K562 (cell line): ENCODE measurements at regions not wholly inside any gene's neighbourhood (a gene's known extent, or its start where the extent isn't known, plus 50 kb on each side); places are given as distances from the start of the nearest gene placed in this dataset.

Source experiments
- ARID2 ChIP-seq: fragments of 450-650 bp; IDR thresholded peaks from 2 replicates; pipeline ENCODE4 v1.6.1; 2017; ENCODE audit warnings: antibody characterized with exemption, mild to moderate bottlenecking
- BDP1 ChIP-seq: IDR thresholded peaks from 3 replicates; pipeline ENCODE4 v1.6.1; 2011; ENCODE audit not compliant: insufficient read length, insufficient read depth
- CCNT2 ChIP-seq: IDR thresholded peaks from 2 replicates; pipeline ENCODE4 v1.6.1; 2011; ENCODE audit warnings: borderline replicate concordance, low read depth, mild to moderate bottlenecking, moderate library complexity, mixed read lengths, low read length; ENCODE audit not compliant: insufficient read length; ENCODE audit errors: extremely low read depth
- CHD2 ChIP-seq: IDR thresholded peaks from 2 replicates; pipeline ENCODE4 v1.6.1; 2011; ENCODE audit warnings: low read depth, low read length
- HDGF ChIP-seq: fragments of 450-650 bp; IDR thresholded peaks from 2 replicates; pipeline ENCODE4 v1.6.1; 2016
- IRF2 ChIP-seq: sonication (generic); formaldehyde crosslinking; IDR thresholded peaks from 2 replicates; pipeline ENCODE4 v1.8.1; 2022; ENCODE audit warnings: mild to moderate bottlenecking, missing genetic modification reagents
- MCM7 ChIP-seq, 2 experiments: fragments of 450-650 bp; IDR thresholded peaks; 2 replicates each; pipeline ENCODE4 v1.6.1; 2016 to 2018
- MTA1 ChIP-seq: fragments of 450-650 bp; IDR thresholded peaks from 2 replicates; pipeline ENCODE4 v1.6.1; 2017; ENCODE audit warnings: borderline replicate concordance
- MXD1 ChIP-seq: fragments of 250-450 bp; sonication (Bioruptor Pico); IDR thresholded peaks from 2 replicates; pipeline ENCODE4 v1.8.0; 2021; ENCODE audit warnings: borderline replicate concordance, mild to moderate bottlenecking, moderate library complexity; ENCODE audit not compliant: poor library complexity, severe bottlenecking
- MXI1 ChIP-seq: IDR thresholded peaks from 2 replicates; pipeline ENCODE4 v1.6.1; 2011; ENCODE audit warnings: low read depth, mild to moderate bottlenecking, improper control_type of control experiment, low read length
- PHF20 ChIP-seq: fragments of 450-650 bp; IDR thresholded peaks from 2 replicates; pipeline ENCODE4 v1.6.1; 2018; ENCODE audit not compliant: partially characterized antibody
- SMC3 ChIP-seq: conservative IDR thresholded peaks from 2 replicates; pipeline ENCODE4 v1.6.1; 2011; ENCODE audit warnings: low read depth, low read length, improper control_type of control experiment; ENCODE audit not compliant: insufficient read depth
- TCF7L2 ChIP-seq: fragments of 150-350 bp; IDR thresholded peaks from 2 replicates; pipeline ENCODE4 v1.6.1; 2016; ENCODE audit warnings: low read depth, mild to moderate bottlenecking, low read length, moderate library complexity
- ZBTB1 ChIP-seq: sonication (generic); formaldehyde crosslinking; IDR thresholded peaks from 2 replicates; pipeline ENCODE4 v1.8.1; 2023; ENCODE audit warnings: missing genetic modification reagents, low read depth, mild to moderate bottlenecking, borderline replicate concordance
- ZKSCAN3 ChIP-seq: fragments of 250-450 bp; sonication (Bioruptor Pico); IDR thresholded peaks from 2 replicates; pipeline ENCODE4 v1.4.0; 2020
- ZNF134 ChIP-seq: fragments of 250-450 bp; sonication (Bioruptor Pico); conservative IDR thresholded peaks from 2 replicates; pipeline ENCODE4 v1.4.0; 2020
- ZNF436 ChIP-seq: fragments of 250-450, 450-650 bp; sonication (Bioruptor Pico); formaldehyde crosslinking; IDR thresholded peaks from 2 replicates; pipeline ENCODE4 v1.7.0; 2020; ENCODE audit warnings: mild to moderate bottlenecking
- TF ChIP-seq, protein P1 (sequence below), 2 experiments: fragments of 150-350 bp in 1 of 2; IDR thresholded peaks; 2 replicates each; pipeline ENCODE4 v1.6.1; 2012 to 2016; ENCODE audit warnings: low read depth in 2 of 2, low read length in 2 of 2, mild to moderate bottlenecking in 1 of 2, moderate library complexity in 1 of 2
- TF ChIP-seq, protein P2 (sequence below): fragments of 250-450 bp; sonication (Bioruptor Pico); IDR thresholded peaks from 2 replicates; pipeline ENCODE4 v1.8.0; 2022; ENCODE audit warnings: inconsistent platforms
- TF ChIP-seq, protein P3 (sequence below): fragments of 200-400 bp; formaldehyde crosslinking; IDR thresholded peaks from 2 replicates; pipeline ENCODE4 v1.6.1; 2017; ENCODE audit warnings: mild to moderate bottlenecking, low read depth, low read length, moderate library complexity
- TF ChIP-seq, protein P4 (sequence below): fragments of 450-650 bp; IDR thresholded peaks from 2 replicates; pipeline ENCODE4 v1.6.1; 2016

GRCh38 chr16:85555719-85556455, 57.2 kb upstream of the GSE1 start (continued):
- TF ChIP-seq, protein P1, sequence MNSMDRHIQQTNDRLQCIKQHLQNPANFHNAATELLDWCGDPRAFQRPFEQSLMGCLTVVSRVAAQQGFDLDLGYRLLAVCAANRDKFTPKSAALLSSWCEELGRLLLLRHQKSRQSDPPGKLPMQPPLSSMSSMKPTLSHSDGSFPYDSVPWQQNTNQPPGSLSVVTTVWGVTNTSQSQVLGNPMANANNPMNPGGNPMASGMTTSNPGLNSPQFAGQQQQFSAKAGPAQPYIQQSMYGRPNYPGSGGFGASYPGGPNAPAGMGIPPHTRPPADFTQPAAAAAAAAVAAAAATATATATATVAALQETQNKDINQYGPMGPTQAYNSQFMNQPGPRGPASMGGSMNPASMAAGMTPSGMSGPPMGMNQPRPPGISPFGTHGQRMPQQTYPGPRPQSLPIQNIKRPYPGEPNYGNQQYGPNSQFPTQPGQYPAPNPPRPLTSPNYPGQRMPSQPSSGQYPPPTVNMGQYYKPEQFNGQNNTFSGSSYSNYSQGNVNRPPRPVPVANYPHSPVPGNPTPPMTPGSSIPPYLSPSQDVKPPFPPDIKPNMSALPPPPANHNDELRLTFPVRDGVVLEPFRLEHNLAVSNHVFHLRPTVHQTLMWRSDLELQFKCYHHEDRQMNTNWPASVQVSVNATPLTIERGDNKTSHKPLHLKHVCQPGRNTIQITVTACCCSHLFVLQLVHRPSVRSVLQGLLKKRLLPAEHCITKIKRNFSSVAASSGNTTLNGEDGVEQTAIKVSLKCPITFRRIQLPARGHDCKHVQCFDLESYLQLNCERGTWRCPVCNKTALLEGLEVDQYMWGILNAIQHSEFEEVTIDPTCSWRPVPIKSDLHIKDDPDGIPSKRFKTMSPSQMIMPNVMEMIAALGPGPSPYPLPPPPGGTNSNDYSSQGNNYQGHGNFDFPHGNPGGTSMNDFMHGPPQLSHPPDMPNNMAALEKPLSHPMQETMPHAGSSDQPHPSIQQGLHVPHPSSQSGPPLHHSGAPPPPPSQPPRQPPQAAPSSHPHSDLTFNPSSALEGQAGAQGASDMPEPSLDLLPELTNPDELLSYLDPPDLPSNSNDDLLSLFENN (IDR thresholded peaks at IDR 0.05; ENCODE audit: low read depth in 2 of 2, low read length in 2 of 2): no peak
- no peak for TF ChIP-seq BDP1
- no peak for TF ChIP-seq ZKSCAN3 (CRISPR knock-in tag)
- TF ChIP-seq ZNF436: no peak
- TF ChIP-seq CCNT2: no peak
- TF ChIP-seq, protein P2, sequence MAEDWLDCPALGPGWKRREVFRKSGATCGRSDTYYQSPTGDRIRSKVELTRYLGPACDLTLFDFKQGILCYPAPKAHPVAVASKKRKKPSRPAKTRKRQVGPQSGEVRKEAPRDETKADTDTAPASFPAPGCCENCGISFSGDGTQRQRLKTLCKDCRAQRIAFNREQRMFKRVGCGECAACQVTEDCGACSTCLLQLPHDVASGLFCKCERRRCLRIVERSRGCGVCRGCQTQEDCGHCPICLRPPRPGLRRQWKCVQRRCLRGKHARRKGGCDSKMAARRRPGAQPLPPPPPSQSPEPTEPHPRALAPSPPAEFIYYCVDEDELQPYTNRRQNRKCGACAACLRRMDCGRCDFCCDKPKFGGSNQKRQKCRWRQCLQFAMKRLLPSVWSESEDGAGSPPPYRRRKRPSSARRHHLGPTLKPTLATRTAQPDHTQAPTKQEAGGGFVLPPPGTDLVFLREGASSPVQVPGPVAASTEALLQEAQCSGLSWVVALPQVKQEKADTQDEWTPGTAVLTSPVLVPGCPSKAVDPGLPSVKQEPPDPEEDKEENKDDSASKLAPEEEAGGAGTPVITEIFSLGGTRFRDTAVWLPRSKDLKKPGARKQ (CRISPR knock-in tag): no peak
- no peak for TF ChIP-seq SMC3
- no peak for TF ChIP-seq TCF7L2
- no peak for TF ChIP-seq MXD1
- no peak for TF ChIP-seq MXI1
- no peak for TF ChIP-seq PHF20
- no peak for TF ChIP-seq ARID2
- no peak for TF ChIP-seq MTA1
- no peak for TF ChIP-seq ZBTB1
- TF ChIP-seq, protein P3, sequence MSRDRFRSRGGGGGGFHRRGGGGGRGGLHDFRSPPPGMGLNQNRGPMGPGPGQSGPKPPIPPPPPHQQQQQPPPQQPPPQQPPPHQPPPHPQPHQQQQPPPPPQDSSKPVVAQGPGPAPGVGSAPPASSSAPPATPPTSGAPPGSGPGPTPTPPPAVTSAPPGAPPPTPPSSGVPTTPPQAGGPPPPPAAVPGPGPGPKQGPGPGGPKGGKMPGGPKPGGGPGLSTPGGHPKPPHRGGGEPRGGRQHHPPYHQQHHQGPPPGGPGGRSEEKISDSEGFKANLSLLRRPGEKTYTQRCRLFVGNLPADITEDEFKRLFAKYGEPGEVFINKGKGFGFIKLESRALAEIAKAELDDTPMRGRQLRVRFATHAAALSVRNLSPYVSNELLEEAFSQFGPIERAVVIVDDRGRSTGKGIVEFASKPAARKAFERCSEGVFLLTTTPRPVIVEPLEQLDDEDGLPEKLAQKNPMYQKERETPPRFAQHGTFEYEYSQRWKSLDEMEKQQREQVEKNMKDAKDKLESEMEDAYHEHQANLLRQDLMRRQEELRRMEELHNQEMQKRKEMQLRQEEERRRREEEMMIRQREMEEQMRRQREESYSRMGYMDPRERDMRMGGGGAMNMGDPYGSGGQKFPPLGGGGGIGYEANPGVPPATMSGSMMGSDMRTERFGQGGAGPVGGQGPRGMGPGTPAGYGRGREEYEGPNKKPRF: no peak
- TF ChIP-seq MCM7 (IDR thresholded peaks at IDR 0.05): no peak
- no peak for TF ChIP-seq CHD2
- TF ChIP-seq, protein P4, sequence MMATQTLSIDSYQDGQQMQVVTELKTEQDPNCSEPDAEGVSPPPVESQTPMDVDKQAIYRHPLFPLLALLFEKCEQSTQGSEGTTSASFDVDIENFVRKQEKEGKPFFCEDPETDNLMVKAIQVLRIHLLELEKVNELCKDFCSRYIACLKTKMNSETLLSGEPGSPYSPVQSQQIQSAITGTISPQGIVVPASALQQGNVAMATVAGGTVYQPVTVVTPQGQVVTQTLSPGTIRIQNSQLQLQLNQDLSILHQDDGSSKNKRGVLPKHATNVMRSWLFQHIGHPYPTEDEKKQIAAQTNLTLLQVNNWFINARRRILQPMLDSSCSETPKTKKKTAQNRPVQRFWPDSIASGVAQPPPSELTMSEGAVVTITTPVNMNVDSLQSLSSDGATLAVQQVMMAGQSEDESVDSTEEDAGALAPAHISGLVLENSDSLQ: no peak
- TF ChIP-seq HDGF: peak; percentile 71; the same call in 1 of the 2 replicates
- no peak for TF ChIP-seq IRF2 (CRISPR knock-in tag)
- no peak for TF ChIP-seq ZNF134 (CRISPR knock-in tag)
